ENCODE measurements at regions not wholly inside any gene's neighbourhood (a gene's known extent, or its start where the extent isn't known, plus 50 kb on each side); places are given as distances from the start of the nearest gene placed in this dataset.

DNA sequence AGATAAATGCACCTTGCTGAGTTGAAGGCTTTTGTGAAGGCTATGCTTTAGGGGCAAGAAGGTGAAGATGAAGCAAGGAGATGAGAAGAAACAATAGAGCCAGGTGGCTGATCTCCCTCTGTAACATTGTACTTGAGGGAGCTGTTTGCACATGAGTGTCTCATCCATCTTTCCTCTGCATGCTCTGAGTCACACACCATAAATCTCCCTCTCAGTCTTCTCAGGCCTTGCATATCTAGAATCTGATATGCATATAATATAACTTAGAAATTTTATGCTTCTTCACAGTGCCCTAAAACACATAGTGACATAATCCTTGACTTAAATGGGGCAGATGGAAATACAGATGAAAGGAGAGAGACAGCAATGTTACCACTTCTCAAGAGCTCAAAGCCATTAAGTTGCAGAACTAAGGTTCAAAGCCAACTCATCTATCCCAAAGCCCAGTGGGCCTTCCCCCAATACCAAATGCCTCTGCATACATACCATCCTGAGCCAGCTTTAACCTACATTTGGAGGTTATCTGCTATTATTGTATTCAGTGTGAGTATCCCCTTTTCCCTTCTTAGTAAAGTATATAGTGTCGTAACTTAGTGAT is 62.4 kb upstream of the STXBP5 start (continued):
- TF ChIP-seq, protein P1, sequence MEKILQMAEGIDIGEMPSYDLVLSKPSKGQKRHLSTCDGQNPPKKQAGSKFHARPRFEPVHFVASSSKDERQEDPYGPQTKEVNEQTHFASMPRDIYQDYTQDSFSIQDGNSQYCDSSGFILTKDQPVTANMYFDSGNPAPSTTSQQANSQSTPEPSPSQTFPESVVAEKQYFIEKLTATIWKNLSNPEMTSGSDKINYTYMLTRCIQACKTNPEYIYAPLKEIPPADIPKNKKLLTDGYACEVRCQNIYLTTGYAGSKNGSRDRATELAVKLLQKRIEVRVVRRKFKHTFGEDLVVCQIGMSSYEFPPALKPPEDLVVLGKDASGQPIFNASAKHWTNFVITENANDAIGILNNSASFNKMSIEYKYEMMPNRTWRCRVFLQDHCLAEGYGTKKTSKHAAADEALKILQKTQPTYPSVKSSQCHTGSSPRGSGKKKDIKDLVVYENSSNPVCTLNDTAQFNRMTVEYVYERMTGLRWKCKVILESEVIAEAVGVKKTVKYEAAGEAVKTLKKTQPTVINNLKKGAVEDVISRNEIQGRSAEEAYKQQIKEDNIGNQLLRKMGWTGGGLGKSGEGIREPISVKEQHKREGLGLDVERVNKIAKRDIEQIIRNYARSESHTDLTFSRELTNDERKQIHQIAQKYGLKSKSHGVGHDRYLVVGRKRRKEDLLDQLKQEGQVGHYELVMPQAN (conservative IDR thresholded peaks at IDR 0.05), result no peak
- no peak for TF ChIP-seq POLR2A (IDR thresholded peaks at IDR 0.05; ENCODE audit: low read depth, low read length)
- no peak for TF ChIP-seq RUNX3 (IDR thresholded peaks at IDR 0.05; ENCODE audit: low read length)
- no peak for TF ChIP-seq NFXL1 (IDR thresholded peaks at IDR 0.05; ENCODE audit: borderline replicate concordance)
- no peak for TF ChIP-seq HCFC1 (IDR thresholded peaks at IDR 0.05; ENCODE audit: low read length)
- TF ChIP-seq, protein P2, sequence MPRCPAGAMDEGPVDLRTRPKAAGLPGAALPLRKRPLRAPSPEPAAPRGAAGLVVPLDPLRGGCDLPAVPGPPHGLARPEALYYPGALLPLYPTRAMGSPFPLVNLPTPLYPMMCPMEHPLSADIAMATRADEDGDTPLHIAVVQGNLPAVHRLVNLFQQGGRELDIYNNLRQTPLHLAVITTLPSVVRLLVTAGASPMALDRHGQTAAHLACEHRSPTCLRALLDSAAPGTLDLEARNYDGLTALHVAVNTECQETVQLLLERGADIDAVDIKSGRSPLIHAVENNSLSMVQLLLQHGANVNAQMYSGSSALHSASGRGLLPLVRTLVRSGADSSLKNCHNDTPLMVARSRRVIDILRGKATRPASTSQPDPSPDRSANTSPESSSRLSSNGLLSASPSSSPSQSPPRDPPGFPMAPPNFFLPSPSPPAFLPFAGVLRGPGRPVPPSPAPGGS (IDR thresholded peaks at IDR 0.05; ENCODE audit: borderline replicate concordance, insufficient read depth, low read depth, low read length, poor library complexity, severe bottlenecking), result no peak
- TF ChIP-seq CREM (IDR thresholded peaks at IDR 0.05; ENCODE audit: low read depth), result no peak
- TF ChIP-seq IKZF1 (conservative IDR thresholded peaks at IDR 0.05), result no peak
- no peak for TF ChIP-seq RB1 (IDR thresholded peaks at IDR 0.05; ENCODE audit: borderline replicate concordance)
- no peak for TF ChIP-seq NR2F1 (conservative IDR thresholded peaks at IDR 0.05)
- TF ChIP-seq JUND (IDR thresholded peaks at IDR 0.05; ENCODE audit: low read depth, low read length), result no peak
- TF ChIP-seq GATAD2B (conservative IDR thresholded peaks at IDR 0.05; ENCODE audit: low read depth), result no peak
- TF ChIP-seq, protein P3, sequence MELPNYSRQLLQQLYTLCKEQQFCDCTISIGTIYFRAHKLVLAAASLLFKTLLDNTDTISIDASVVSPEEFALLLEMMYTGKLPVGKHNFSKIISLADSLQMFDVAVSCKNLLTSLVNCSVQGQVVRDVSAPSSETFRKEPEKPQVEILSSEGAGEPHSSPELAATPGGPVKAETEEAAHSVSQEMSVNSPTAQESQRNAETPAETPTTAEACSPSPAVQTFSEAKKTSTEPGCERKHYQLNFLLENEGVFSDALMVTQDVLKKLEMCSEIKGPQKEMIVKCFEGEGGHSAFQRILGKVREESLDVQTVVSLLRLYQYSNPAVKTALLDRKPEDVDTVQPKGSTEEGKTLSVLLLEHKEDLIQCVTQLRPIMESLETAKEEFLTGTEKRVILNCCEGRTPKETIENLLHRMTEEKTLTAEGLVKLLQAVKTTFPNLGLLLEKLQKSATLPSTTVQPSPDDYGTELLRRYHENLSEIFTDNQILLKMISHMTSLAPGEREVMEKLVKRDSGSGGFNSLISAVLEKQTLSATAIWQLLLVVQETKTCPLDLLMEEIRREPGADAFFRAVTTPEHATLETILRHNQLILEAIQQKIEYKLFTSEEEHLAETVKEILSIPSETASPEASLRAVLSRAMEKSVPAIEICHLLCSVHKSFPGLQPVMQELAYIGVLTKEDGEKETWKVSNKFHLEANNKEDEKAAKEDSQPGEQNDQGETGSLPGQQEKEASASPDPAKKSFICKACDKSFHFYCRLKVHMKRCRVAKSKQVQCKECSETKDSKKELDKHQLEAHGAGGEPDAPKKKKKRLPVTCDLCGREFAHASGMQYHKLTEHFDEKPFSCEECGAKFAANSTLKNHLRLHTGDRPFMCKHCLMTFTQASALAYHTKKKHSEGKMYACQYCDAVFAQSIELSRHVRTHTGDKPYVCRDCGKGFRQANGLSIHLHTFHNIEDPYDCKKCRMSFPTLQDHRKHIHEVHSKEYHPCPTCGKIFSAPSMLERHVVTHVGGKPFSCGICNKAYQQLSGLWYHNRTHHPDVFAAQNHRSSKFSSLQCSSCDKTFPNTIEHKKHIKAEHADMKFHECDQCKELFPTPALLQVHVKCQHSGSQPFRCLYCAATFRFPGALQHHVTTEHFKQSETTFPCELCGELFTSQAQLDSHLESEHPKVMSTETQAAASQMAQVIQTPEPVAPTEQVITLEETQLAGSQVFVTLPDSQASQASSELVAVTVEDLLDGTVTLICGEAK (IDR thresholded peaks at IDR 0.05; ENCODE audit: borderline replicate concordance), result no peak
- TF ChIP-seq RFX5 (IDR thresholded peaks at IDR 0.05; ENCODE audit: low read depth, low read length), result no peak
- TF ChIP-seq RAD51 (IDR thresholded peaks at IDR 0.05), result no peak

Measured in GM12878 (cell line).